ENCODE measurements at regions not wholly inside any gene's neighbourhood (a gene's known extent, or its start where the extent isn't known, plus 50 kb on each side); places are given as distances from the start of the nearest gene placed in this dataset.

GRCh38 chr2:122960759-122961641 is 1064.1 kb upstream of the CNTNAP5 start:
- Histone ChIP-seq H3K9me2 (ENCODE audit: insufficient read depth) (no peaks in the 10 kb centered on the region), H3K36me3 (ENCODE audit: low read depth) (no peaks in the 10 kb centered on the region), H3K27me3 (ENCODE audit: insufficient read depth, low read depth) (no peaks in the 10 kb centered on the region), H3K9me3 (ENCODE audit: insufficient read depth, low read depth) (0 out of 2 replicates have a peak, but pooled peaks cover 3% of the 10 kb centered on the region), H3F3A (ENCODE audit: insufficient read depth, low read depth) (no peaks in the 10 kb centered on the region; the same call in 1 of the 2 replicates), H2AFZ (peak overlapping the region; percentile 10; the same call in 1 of the 2 replicates), H3K4me1 (replicated peaks; ENCODE audit: insufficient read depth) (peaks cover 15% of the 10 kb centered on the region), H3K79me2 (ENCODE audit: low read depth) (no peaks in the 10 kb centered on the region), H4K20me1 (ENCODE audit: insufficient read depth) (no peaks in the 10 kb centered on the region), H3K4me2 (peak overlapping the region; percentile 51), H3K4me3 (no peak overlapping the region), H3K27ac (0 out of 2 replicates have a peak overlapping the region, but pooled peaks have one; percentile 7)
- intact Hi-C loops (cut with micrococcal nuclease; ENCODE audit: unreplicated experiment): no loop called here
- peak in 1 of 2 experiments; percentile 70 for DNase-seq
- ChIA-PET POLR2A (ENCODE audit: unreplicated experiment) (no interaction called here), CTCF (no interaction called here)
- TF ChIP-seq EZH2 (IDR thresholded peaks at IDR 0.05; ENCODE audit: low read depth): no peak
- TF ChIP-seq, protein P1, sequence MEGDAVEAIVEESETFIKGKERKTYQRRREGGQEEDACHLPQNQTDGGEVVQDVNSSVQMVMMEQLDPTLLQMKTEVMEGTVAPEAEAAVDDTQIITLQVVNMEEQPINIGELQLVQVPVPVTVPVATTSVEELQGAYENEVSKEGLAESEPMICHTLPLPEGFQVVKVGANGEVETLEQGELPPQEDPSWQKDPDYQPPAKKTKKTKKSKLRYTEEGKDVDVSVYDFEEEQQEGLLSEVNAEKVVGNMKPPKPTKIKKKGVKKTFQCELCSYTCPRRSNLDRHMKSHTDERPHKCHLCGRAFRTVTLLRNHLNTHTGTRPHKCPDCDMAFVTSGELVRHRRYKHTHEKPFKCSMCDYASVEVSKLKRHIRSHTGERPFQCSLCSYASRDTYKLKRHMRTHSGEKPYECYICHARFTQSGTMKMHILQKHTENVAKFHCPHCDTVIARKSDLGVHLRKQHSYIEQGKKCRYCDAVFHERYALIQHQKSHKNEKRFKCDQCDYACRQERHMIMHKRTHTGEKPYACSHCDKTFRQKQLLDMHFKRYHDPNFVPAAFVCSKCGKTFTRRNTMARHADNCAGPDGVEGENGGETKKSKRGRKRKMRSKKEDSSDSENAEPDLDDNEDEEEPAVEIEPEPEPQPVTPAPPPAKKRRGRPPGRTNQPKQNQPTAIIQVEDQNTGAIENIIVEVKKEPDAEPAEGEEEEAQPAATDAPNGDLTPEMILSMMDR (conservative IDR thresholded peaks at IDR 0.05): no peak
- BruUV-seq (replicated peaks): no TSS peak

GRCh38 chr2:122966461-122966860 is 1058.6 kb upstream of the CNTNAP5 start:
- H3K9me3 ChIP-seq (ENCODE audit: insufficient read depth, low read depth): peaks cover 6% of the 10 kb centered on the region; the same call in 1 of the 2 replicates
- no peak overlapping the region for H3K4me2 ChIP-seq
- no peaks in the 10 kb centered on the region for H3K79me2 ChIP-seq (ENCODE audit: low read depth)
- H3K27me3 ChIP-seq (ENCODE audit: insufficient read depth, low read depth): no peaks in the 10 kb centered on the region
- no peak overlapping the region for H3K4me3 ChIP-seq
- no peaks in the 10 kb centered on the region for H4K20me1 ChIP-seq (ENCODE audit: insufficient read depth)
- POLR2A ChIA-PET (ENCODE audit: unreplicated experiment): no interaction called here
- BruUV-seq (replicated peaks): no TSS peak
- TF ChIP-seq, protein P1 (conservative IDR thresholded peaks at IDR 0.05): no peak
- no peak for TF ChIP-seq EZH2 (IDR thresholded peaks at IDR 0.05; ENCODE audit: low read depth)
- H3K9me2 ChIP-seq (ENCODE audit: insufficient read depth): no peaks in the 10 kb centered on the region
- intact Hi-C loops (cut with micrococcal nuclease; ENCODE audit: unreplicated experiment): no loop called here
- no peaks in the 10 kb centered on the region; the same call in 1 of the 2 replicates for H3F3A ChIP-seq (ENCODE audit: insufficient read depth, low read depth)
- H3K4me1 ChIP-seq (replicated peaks; ENCODE audit: insufficient read depth): peaks cover 2% of the 10 kb centered on the region
- no peak overlapping the region for H2AFZ ChIP-seq
- DNase-seq: no peak
- CTCF ChIA-PET: no interaction called here
- H3K36me3 ChIP-seq (ENCODE audit: low read depth): no peaks in the 10 kb centered on the region
- no peak overlapping the region for H3K27ac ChIP-seq

- CTCF ChIA-PET: no interaction called here
These were observed 1047.5 kb upstream of the CNTNAP5 start for GRCh38 chr2:122977580-122977979.

More at GRCh38 chr2:122977580-122977979, 1047.5 kb upstream of the CNTNAP5 start:
- Histone ChIP-seq H3K36me3 (ENCODE audit: low read depth) (no peaks in the 10 kb centered on the region), H3K27me3 (ENCODE audit: insufficient read depth, low read depth) (no peaks in the 10 kb centered on the region), H3K9me3 (ENCODE audit: insufficient read depth, low read depth) (no peaks in the 10 kb centered on the region), H3K79me2 (ENCODE audit: low read depth) (no peaks in the 10 kb centered on the region), H3K4me3 (no peak overlapping the region), H3K27ac (no peak overlapping the region), H3F3A (ENCODE audit: insufficient read depth, low read depth) (no peaks in the 10 kb centered on the region), H4K20me1 (ENCODE audit: insufficient read depth) (no peaks in the 10 kb centered on the region), H3K9me2 (ENCODE audit: insufficient read depth) (no peaks in the 10 kb centered on the region), H3K4me2 (no peak overlapping the region), H2AFZ (no peak overlapping the region), H3K4me1 (replicated peaks; ENCODE audit: insufficient read depth) (0 out of 2 replicates have a peak, but pooled peaks cover 5% of the 10 kb centered on the region)
- no peak for TF ChIP-seq EZH2 (IDR thresholded peaks at IDR 0.05; ENCODE audit: low read depth)
- TF ChIP-seq, protein P1 (conservative IDR thresholded peaks at IDR 0.05): no peak
- BruUV-seq (replicated peaks): no TSS peak
- no peak for DNase-seq
- POLR2A ChIA-PET (ENCODE audit: unreplicated experiment): interaction anchor here (0.8 kb wide), 1 partner anchor 251 kb away, joined by 8 read pairs; no protein-coding TSS in a partner anchor
- intact Hi-C loops (cut with micrococcal nuclease; ENCODE audit: unreplicated experiment): no loop called here

Measured in PC-9 (cell line).